VCaP (cell line): ENCODE measurements at regions not wholly inside any gene's neighbourhood (a gene's known extent, or its start where the extent isn't known, plus 50 kb on each side); places are given as distances from the start of the nearest gene placed in this dataset.

Source experiments
- H3K27ac ChIP-seq: fragments of 450-650 bp; 2 replicates; pipeline ENCODE4 v1.5.1; 2017
- TF ChIP-seq, protein P1 (sequence below): fragments of 450-650 bp; conservative IDR thresholded peaks from 2 replicates; pipeline ENCODE4 v1.5.1; 2017; ENCODE audit warnings: mild to moderate bottlenecking, moderate library complexity

DNA sequence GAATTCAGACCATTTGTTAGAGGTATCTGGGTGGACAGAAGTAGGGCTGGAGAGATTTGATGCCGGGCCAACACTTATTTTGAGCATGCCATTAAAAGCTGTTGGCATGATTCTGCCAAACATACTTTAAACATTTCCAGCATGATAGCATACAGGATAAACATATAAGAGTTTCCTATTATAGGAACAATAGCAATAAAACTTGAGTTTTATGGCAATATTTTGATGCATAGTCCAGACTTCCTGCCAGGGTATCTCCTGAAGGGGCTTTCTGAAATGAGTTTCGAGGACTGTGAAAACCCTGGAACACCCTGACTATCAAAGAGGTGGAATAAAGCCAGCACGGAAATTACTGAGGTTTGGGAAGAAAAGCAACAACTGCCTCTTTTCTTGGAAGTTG, 1398.0 kb upstream of the NXPH2 start:
- TF ChIP-seq, protein P1, sequence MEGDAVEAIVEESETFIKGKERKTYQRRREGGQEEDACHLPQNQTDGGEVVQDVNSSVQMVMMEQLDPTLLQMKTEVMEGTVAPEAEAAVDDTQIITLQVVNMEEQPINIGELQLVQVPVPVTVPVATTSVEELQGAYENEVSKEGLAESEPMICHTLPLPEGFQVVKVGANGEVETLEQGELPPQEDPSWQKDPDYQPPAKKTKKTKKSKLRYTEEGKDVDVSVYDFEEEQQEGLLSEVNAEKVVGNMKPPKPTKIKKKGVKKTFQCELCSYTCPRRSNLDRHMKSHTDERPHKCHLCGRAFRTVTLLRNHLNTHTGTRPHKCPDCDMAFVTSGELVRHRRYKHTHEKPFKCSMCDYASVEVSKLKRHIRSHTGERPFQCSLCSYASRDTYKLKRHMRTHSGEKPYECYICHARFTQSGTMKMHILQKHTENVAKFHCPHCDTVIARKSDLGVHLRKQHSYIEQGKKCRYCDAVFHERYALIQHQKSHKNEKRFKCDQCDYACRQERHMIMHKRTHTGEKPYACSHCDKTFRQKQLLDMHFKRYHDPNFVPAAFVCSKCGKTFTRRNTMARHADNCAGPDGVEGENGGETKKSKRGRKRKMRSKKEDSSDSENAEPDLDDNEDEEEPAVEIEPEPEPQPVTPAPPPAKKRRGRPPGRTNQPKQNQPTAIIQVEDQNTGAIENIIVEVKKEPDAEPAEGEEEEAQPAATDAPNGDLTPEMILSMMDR: no peak
- no peak overlapping the region for H3K27ac ChIP-seq

DNA sequence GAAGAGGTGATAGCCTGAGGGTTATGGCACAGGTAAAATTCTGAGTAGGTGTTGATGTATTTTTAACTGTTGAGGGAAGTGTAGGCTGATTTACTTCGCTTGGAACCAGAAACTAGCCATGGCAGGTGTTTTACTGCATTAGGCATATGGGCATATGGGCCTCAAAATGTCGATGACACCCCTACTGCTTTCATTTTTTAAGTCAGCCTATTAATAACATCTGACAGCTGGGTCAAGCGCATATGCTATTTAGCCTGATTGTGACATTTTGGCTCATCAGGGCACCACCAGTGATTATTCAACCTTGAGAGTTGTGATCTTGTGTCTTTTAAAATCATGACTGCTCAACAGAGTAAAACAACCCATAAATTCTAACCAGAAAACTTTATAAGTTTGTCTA, 1396.9 kb upstream of the NXPH2 start:
- TF ChIP-seq, protein P1: no peak
- H3K27ac ChIP-seq: no peak overlapping the region

DNA sequence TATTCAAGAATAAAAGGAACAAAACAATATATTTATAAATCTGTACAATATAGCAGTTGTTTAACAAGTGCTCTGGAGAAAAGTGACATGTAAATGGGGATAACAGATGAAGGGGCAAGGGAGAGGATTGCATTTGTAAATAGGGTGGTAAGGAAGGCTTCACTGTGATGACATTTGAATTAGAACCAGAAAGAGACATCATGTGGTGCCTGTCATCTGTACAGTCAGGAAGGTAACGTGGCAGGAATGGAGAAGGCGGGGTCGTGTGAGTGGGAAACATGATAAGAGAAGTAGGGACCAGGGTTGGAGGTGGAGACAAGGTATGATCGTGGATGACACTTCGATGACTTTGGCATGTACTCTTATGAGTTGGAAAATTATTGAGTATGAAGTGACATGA, 1393.6 kb upstream of the NXPH2 start:
- TF ChIP-seq, protein P1: no peak
- no peak overlapping the region for H3K27ac ChIP-seq

DNA sequence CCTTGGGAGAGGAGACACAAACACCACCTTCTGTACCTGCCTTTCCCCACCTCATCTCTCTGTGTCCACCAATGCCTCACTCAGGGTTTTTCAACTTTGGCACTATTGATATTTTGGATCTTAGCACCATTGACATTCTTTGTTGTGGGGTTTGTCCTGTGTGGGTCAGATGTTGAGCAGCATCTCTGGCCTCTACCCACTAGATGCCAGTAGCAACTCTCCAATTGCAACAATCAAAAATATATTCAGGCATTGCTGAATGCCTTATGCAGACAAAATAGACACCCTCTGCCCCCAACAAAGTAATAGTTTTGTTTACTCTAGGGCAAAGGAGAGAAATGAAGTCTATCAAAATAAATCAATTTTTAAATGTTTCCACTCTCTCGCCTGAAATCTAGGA, 1384.3 kb upstream of the NXPH2 start:
- H3K27ac ChIP-seq: no peak overlapping the region
- TF ChIP-seq, protein P1: no peak

DNA sequence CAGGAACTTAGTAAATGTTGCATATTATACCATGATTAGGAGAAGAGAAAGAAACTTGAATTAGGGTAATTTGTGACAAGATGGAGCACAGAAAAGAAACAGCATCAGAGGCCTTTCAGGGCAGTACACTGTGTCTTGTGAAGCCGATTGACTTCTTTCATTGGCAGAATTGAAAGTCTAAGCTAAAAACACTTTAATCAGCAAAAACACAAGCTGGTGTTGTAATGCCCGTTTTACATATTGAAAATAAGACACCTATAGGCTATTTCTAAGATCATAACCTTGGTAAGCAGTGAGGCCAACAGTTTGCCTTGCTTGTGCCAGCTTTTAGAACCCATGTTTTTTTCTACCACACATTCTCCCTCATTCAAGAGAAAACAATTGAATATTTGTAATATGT, 1378.1 kb upstream of the NXPH2 start:
- no peak overlapping the region for H3K27ac ChIP-seq
- TF ChIP-seq, protein P1: no peak

DNA sequence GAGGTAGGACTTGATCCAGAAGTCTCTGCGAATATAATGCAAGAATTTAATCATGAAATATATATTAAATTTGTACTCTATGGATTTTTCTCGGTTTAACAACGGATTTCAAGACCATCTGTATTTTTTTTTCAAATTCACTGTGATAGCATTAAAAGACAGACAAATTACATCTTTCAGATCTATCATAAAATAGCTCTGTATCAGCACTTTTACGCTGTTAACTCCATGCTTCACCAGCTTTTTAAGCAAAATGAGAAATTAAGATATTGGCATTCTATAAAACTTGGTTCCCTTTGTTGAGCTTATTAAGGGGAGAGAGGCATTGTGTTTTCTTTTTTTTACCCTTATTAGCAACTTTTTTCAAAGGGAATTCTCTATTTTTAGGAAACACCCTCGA, 1377.6 kb upstream of the NXPH2 start:
- TF ChIP-seq, protein P1: no peak
- no peak overlapping the region for H3K27ac ChIP-seq

DNA sequence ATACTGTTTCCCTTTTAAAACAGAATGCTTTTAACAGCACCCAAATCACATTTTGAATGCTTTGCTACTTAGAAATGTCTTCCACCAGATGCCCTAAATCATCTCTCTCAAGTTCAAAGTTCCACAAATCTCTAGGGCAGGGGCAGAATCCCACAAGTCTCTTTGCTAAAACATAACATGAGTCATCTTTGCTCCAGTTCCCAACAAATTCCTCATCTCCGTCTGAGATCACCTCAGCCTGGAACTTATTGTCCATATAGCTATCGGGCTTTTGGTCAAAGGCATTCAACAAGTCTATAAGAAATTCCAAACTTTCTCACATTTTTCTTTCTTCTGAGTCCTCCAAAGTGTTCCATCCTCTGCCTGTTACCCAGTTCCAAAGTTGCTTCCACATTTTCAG, 1374.5 kb upstream of the NXPH2 start:
- H3K27ac ChIP-seq: no peak overlapping the region
- TF ChIP-seq, protein P1: no peak

DNA sequence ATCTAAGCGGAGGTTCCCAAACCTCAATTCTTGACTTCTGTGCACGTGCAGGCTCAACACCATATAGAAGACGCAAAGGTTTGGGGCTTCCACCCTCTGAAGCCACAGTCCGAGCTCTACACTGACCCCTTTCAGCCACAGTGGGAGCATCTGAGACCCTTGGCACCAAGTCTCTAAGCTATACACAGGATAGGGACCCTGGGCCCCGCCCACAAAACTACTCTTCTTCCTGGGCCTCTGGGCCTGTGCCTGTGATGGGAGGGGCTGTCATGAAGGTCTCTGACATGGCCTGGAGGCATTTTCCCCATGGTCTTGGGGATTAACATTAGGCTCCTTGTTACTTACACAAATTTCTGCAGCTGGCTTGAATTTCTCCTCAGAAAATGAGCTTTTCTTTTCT, 1374.1 kb upstream of the NXPH2 start:
- TF ChIP-seq, protein P1: no peak
- no peak overlapping the region for H3K27ac ChIP-seq
